ENCODE measurements at regions not wholly inside any gene's neighbourhood (a gene's known extent, or its start where the extent isn't known, plus 50 kb on each side); places are given as distances from the start of the nearest gene placed in this dataset.
"Not testable (repeated sequence)": the region's sequence is repeated elsewhere in the genome, so short reads cannot be mapped to it uniquely, and the experiment has no call there.

GRCh38 chr9:102227416-102227815, 489.0 kb upstream of the GRIN3A start:
- TF ChIP-seq ZNF839 (CRISPR knock-in tag; IDR thresholded peaks at IDR 0.05; ENCODE audit: borderline replicate concordance); POLR2A (IDR thresholded peaks at IDR 0.05; ENCODE audit: insufficient read depth in 1 of 2, low read depth in 2 of 2, low read length in 2 of 2); CTCF (CRISPR knock-in tag; IDR thresholded peaks at IDR 0.05): not testable (repeated sequence)

All from HepG2 (cell line).